Panc1 (cell line): ENCODE measurements at regions not wholly inside any gene's neighbourhood (a gene's known extent, or its start where the extent isn't known, plus 50 kb on each side); places are given as distances from the start of the nearest gene placed in this dataset.
"Not testable (repeated sequence)": the region's sequence is repeated elsewhere in the genome, so short reads cannot be mapped to it uniquely, and the experiment has no call there.

Experiments used
- TF ChIP-seq, protein P1 (sequence below), 2 experiments: IDR thresholded peaks; 2 replicates each; pipeline ENCODE4 v1.6.1; 2011 to 2012; ENCODE audit warnings: low read depth in 2 of 2, control low read depth in 1 of 2, low read length in 1 of 2, mild to moderate bottlenecking in 1 of 2, moderate library complexity in 1 of 2; ENCODE audit not compliant: insufficient read depth in 1 of 2
- TF ChIP-seq, protein P2 (sequence below): fragments of 450-650 bp; IDR thresholded peaks from 2 replicates; pipeline ENCODE4 v1.5.1; 2017; ENCODE audit warnings: mild to moderate bottlenecking

DNA sequence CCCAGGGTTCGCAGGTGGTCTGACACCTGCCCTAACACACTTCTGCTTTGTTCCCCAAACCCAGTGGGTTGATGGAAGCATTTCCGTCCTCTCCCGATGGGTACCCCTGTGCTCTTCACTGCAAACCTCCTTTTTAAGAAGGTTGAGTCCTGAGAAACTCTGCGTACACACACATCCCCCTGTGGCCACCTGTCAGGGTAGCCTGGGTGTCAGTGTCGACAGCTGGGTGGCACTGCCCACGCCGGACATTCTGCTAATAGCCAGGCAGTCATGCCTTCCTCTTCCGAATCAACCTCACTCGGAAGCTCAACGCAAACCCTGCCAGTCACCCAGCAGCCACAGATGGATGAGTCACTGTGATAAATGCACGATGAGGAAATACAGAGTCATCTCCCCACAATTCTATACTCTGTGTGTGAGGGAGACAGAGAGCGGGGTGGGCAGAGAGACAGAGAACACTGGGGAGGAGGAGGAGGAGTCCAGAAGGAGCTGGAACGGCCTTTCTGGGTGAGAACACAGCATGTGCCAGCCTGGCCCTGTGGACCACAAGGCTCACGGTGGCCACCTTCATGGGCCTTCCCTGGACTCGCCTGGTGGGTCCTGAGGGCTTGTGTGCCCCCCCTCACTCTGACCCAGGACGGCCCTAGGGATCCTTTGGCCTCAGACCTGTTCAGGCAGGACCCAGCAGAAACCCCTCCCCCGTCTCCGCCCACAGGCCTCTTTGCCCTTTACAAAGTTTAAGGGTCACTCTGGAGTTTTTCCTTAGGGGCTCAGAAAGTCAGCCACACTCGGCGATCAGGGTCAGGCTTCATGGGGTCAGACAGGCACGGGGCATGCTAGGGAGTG is 4477.7 kb upstream of the TPTE start:
- TF ChIP-seq, protein P1, sequence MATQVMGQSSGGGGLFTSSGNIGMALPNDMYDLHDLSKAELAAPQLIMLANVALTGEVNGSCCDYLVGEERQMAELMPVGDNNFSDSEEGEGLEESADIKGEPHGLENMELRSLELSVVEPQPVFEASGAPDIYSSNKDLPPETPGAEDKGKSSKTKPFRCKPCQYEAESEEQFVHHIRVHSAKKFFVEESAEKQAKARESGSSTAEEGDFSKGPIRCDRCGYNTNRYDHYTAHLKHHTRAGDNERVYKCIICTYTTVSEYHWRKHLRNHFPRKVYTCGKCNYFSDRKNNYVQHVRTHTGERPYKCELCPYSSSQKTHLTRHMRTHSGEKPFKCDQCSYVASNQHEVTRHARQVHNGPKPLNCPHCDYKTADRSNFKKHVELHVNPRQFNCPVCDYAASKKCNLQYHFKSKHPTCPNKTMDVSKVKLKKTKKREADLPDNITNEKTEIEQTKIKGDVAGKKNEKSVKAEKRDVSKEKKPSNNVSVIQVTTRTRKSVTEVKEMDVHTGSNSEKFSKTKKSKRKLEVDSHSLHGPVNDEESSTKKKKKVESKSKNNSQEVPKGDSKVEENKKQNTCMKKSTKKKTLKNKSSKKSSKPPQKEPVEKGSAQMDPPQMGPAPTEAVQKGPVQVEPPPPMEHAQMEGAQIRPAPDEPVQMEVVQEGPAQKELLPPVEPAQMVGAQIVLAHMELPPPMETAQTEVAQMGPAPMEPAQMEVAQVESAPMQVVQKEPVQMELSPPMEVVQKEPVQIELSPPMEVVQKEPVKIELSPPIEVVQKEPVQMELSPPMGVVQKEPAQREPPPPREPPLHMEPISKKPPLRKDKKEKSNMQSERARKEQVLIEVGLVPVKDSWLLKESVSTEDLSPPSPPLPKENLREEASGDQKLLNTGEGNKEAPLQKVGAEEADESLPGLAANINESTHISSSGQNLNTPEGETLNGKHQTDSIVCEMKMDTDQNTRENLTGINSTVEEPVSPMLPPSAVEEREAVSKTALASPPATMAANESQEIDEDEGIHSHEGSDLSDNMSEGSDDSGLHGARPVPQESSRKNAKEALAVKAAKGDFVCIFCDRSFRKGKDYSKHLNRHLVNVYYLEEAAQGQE (IDR thresholded peaks at IDR 0.05; ENCODE audit: insufficient read depth in 1 of 2, low read depth in 2 of 2, low read length in 1 of 2): not testable (repeated sequence)
- TF ChIP-seq, protein P2, sequence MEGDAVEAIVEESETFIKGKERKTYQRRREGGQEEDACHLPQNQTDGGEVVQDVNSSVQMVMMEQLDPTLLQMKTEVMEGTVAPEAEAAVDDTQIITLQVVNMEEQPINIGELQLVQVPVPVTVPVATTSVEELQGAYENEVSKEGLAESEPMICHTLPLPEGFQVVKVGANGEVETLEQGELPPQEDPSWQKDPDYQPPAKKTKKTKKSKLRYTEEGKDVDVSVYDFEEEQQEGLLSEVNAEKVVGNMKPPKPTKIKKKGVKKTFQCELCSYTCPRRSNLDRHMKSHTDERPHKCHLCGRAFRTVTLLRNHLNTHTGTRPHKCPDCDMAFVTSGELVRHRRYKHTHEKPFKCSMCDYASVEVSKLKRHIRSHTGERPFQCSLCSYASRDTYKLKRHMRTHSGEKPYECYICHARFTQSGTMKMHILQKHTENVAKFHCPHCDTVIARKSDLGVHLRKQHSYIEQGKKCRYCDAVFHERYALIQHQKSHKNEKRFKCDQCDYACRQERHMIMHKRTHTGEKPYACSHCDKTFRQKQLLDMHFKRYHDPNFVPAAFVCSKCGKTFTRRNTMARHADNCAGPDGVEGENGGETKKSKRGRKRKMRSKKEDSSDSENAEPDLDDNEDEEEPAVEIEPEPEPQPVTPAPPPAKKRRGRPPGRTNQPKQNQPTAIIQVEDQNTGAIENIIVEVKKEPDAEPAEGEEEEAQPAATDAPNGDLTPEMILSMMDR: not testable (repeated sequence)
